ENCODE measurements at regions not wholly inside any gene's neighbourhood (a gene's known extent, or its start where the extent isn't known, plus 50 kb on each side); places are given as distances from the start of the nearest gene placed in this dataset.

DNA sequence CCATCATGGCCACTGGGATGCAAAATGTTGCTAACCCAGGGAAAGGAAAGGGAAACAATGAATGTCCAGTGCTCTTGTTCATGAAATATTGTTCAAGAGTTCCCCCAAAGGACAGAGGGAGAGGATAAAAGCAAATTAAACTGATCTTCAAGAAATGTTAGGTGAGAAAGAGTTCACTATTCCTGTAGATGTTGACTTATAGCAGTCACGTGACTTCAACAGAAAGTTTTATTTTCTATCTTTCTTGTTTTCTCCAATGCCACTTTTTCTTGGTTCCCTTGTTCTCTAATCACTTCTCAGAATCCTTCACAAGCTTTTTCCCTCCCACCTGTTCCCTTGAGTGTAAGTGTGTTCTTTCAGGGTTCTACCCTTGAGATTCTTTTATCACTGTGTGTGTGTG, 245.3 kb downstream of the C12orf42 start:
- TF ChIP-seq ZNF274 (IDR thresholded peaks at IDR 0.05; ENCODE audit: low read depth, low read length) (no peak), YY1 (IDR thresholded peaks at IDR 0.05; ENCODE audit: insufficient read depth, insufficient read length) (no peak)

Data from NT2/D1 (cell line).